MCF 10A (cell line): ENCODE measurements at regions not wholly inside any gene's neighbourhood (a gene's known extent, or its start where the extent isn't known, plus 50 kb on each side); places are given as distances from the start of the nearest gene placed in this dataset.

ENCODE experiments used
- BruUV-seq: library from RNA; stranded (reverse); fragments of 400-500 nt; replicated peaks from 2 replicates; lab custom pipeline; 2021; lab: Mats Ljungman, UMichigan
- CTCF ChIA-PET: fragments of 300-600 bp; sonication (Branson Sonifier 250); formaldehyde crosslinking; extraction: SDS; loops from one replicate; lab custom pipeline; 2021; ENCODE audit warnings: antibody characterized with exemption, inconsistent platforms; lab: Yijun Ruan, JAX
- POLR2A ChIA-PET: fragments of 300-600, 350-650 bp; sonication (Branson Sonifier 250); formaldehyde crosslinking; extraction: SDS; loops from one replicate; lab custom pipeline; 2020; ENCODE audit warnings: antibody characterized with exemption, inconsistent platforms; lab: Yijun Ruan, JAX
- DNase-seq: peaks from one replicate; pipeline ENCODE4 v3.0.0-alpha.2; 2018; ENCODE audit not compliant: unreplicated experiment
- H3K27ac Mint-ChIP-seq: one replicate; pipeline ENCODE4 v1.8.0; 2022; ENCODE audit warnings: mild to moderate bottlenecking, low read depth, mixed read lengths; ENCODE audit not compliant: unreplicated experiment
- H3K27me3 Mint-ChIP-seq: one replicate; pipeline ENCODE4 v1.8.0; 2022; ENCODE audit warnings: mixed read lengths; ENCODE audit not compliant: insufficient read depth, unreplicated experiment
- H3K36me3 Mint-ChIP-seq: one replicate; pipeline ENCODE4 v1.8.0; 2022; ENCODE audit warnings: mild to moderate bottlenecking, moderate library complexity, mixed read lengths; ENCODE audit not compliant: insufficient read depth, unreplicated experiment
- H3K4me1 Mint-ChIP-seq: one replicate; pipeline ENCODE4 v1.8.0; 2022; ENCODE audit warnings: mixed read lengths; ENCODE audit not compliant: insufficient read depth, unreplicated experiment
- H3K4me3 Mint-ChIP-seq: one replicate; pipeline ENCODE4 v1.8.0; 2022; ENCODE audit warnings: mild to moderate bottlenecking, moderate library complexity, mixed read lengths; ENCODE audit not compliant: unreplicated experiment
- H3K9me3 Mint-ChIP-seq: one replicate; pipeline ENCODE4 v1.8.0; 2022; ENCODE audit warnings: mixed read lengths; ENCODE audit not compliant: unreplicated experiment
- intact Hi-C: fragments of 100-400 bp; cut with micrococcal nuclease; formaldehyde crosslinking; loops from 2 replicates; pipeline ENCODE4 v1.14.1; 2022
- TF ChIP-seq, protein P1 (sequence below): fragments of 200-600 bp; IDR thresholded peaks from one replicate; pipeline ENCODE4 v1.8.0; 2022; ENCODE audit warnings: antibody characterized with exemption, mild to moderate bottlenecking; ENCODE audit not compliant: unreplicated experiment

- Mint-ChIP-seq H3K36me3 (no peaks in the 10 kb centered on the region), H3K9me3 (peaks cover 3% of the 10 kb centered on the region), H3K27me3 (no peaks in the 10 kb centered on the region), H3K4me3 (no peak overlapping the region), H3K27ac (no peak overlapping the region), H3K4me1 (peaks cover 10% of the 10 kb centered on the region)
- ChIA-PET POLR2A (no interaction called here), CTCF (interaction anchor here (0.6 kb wide), 1 partner anchor 477 kb away, joined by 3 read pairs; no protein-coding TSS in a partner anchor)
- TF ChIP-seq, protein P1, sequence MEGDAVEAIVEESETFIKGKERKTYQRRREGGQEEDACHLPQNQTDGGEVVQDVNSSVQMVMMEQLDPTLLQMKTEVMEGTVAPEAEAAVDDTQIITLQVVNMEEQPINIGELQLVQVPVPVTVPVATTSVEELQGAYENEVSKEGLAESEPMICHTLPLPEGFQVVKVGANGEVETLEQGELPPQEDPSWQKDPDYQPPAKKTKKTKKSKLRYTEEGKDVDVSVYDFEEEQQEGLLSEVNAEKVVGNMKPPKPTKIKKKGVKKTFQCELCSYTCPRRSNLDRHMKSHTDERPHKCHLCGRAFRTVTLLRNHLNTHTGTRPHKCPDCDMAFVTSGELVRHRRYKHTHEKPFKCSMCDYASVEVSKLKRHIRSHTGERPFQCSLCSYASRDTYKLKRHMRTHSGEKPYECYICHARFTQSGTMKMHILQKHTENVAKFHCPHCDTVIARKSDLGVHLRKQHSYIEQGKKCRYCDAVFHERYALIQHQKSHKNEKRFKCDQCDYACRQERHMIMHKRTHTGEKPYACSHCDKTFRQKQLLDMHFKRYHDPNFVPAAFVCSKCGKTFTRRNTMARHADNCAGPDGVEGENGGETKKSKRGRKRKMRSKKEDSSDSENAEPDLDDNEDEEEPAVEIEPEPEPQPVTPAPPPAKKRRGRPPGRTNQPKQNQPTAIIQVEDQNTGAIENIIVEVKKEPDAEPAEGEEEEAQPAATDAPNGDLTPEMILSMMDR: no peak
- no TSS peak for BruUV-seq
- intact Hi-C loops: no loop called here
- no peak for DNase-seq
Observed at GRCh38 chr16:86794216-86794864, 216.0 kb downstream of the FOXL1 start.

- no peaks in the 10 kb centered on the region for H3K27me3 Mint-ChIP-seq
- intact Hi-C loops: no loop called here
- H3K9me3 Mint-ChIP-seq: peaks cover 7% of the 10 kb centered on the region
- POLR2A ChIA-PET: interaction anchor here (0.6 to 0.8 kb wide), 3 partner anchors 12 to 930 kb away, joined by 3 read pairs; no protein-coding TSS in a partner anchor
- CTCF ChIA-PET: interaction anchor here (0.6 kb wide), 2 partner anchors 18 to 441 kb away, joined by 3 to 4 read pairs; no protein-coding TSS in a partner anchor
- H3K27ac Mint-ChIP-seq: no peak overlapping the region
- TF ChIP-seq, protein P1: no peak
- H3K4me3 Mint-ChIP-seq: no peak overlapping the region
- BruUV-seq: no TSS peak
- peaks cover 6% of the 10 kb centered on the region for H3K36me3 Mint-ChIP-seq
- H3K4me1 Mint-ChIP-seq: peaks cover 14% of the 10 kb centered on the region
- DNase-seq: no peak
Observed at GRCh38 chr16:86797700-86798099, 219.4 kb downstream of the FOXL1 start.

GRCh38 chr16:86798247-86799041, 220.1 kb downstream of the FOXL1 start:
- Mint-ChIP-seq H3K36me3 (peaks cover 6% of the 10 kb centered on the region), H3K27ac (no peak overlapping the region), H3K27me3 (no peaks in the 10 kb centered on the region), H3K4me1 (peaks cover 14% of the 10 kb centered on the region), H3K4me3 (no peak overlapping the region), H3K9me3 (peaks cover 7% of the 10 kb centered on the region)
- peak; percentile 14 for DNase-seq
- intact Hi-C loops: no loop called here
- CTCF ChIA-PET: interaction anchor here (0.6 kb wide), 2 partner anchors 19 to 440 kb away, joined by 3 read pairs; no protein-coding TSS in a partner anchor
- POLR2A ChIA-PET: interaction anchor here (0.6 to 0.7 kb wide), 2 partner anchors 232 to 930 kb away, joined by 3 read pairs; no protein-coding TSS in a partner anchor
- no TSS peak for BruUV-seq
- TF ChIP-seq, protein P1: no peak

GRCh38 chr16:86799367-86799766, 221.0 kb downstream of the FOXL1 start:
- intact Hi-C loops: no loop called here
- Mint-ChIP-seq H3K36me3 (peaks cover 6% of the 10 kb centered on the region), H3K27me3 (no peaks in the 10 kb centered on the region), H3K9me3 (peaks cover 7% of the 10 kb centered on the region), H3K4me1 (peaks cover 14% of the 10 kb centered on the region), H3K27ac (no peak overlapping the region), H3K4me3 (no peak overlapping the region)
- CTCF ChIA-PET: interaction anchor here (0.6 kb wide), 1 partner anchor 20 kb away, joined by 3 read pairs; no protein-coding TSS in a partner anchor
- no peak for DNase-seq
- TF ChIP-seq, protein P1: no peak
- POLR2A ChIA-PET: no interaction called here
- BruUV-seq: no TSS peak
